GM18520 (cell line): ENCODE measurements at regions not wholly inside any gene's neighbourhood (a gene's known extent, or its start where the extent isn't known, plus 50 kb on each side); places are given as distances from the start of the nearest gene placed in this dataset.
"Not testable (repeated sequence)": the region's sequence is repeated elsewhere in the genome, so short reads cannot be mapped to it uniquely, and the experiment has no call there.

Source experiments
- ATAC-seq: cut with Tn5 transposase; IDR thresholded peaks from one replicate; pipeline ENCODE4 v1.9.1; 2021; ENCODE audit not compliant: unreplicated experiment

DNA sequence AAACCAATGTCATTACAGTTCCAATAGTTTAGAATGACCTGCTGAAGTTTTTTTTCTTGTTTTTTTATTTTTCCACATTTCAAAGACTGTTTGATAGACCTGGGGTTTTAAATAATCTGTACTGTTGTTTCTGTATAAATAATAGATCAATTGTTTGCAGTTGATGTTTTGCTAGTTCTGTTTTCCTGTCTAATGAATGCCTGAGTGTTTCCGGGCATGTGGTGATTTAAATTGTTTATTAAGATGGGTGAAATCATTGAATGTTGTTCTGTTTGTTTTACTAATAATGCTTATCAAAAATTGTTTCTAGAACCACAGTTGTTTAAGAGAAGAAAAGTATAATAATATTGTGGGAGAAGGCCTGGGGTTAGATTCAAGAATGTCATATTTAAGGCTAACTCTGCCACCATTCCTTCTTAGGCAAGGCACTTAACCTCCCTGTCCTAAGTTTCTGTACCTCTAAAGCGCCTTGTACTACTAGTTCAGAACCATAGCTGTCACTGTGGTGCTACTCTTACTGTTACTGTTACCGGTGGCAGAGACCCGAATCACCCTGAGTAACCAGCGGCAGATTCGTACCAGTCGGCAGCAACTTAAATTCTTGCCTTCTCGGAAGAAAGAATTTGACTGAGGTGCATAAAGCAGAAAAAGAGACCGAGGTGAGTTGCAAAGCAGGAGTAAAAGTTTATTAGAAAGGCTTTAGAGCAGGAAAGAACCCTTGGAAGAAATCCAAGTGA is 1014.1 kb downstream of the REEP3 start:
- no peak for ATAC-seq

DNA sequence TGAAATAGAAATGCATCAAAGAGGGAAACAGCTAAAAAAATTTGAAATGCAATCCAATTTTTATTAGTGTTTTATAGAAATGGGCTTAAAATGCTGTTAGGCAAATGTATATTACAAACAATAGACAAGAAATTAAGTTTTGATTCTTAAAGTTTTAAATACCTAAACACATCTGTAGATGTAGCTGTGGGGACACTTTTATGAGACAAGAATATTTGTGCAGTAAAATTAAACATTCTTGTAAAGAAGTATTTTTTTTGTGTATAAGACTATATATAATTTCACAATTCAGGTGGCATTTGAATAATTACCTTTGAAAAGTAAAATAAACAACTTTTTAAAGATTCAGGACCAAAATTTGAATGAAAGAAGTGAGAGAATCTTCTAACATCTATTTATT is 1015.9 kb downstream of the REEP3 start:
- no peak for ATAC-seq

DNA sequence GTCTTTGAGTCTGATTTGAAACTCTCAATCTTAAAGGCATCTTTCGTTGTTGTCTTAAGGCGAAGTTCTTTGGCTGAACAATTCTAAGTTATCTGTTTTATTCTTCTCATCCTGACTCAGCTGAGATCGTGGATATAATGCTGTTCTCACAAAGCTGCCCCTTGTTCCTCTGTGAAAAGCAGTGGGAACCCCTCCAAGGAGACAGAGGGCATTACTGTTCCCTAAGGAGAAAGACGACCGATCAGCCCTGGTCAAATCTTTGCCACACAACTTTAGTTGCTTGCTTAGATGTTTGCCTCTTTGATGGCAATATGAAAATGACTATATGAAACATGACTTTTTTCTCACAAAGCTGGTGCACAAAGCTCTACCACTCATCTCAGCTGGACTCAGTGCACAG is 1016.7 kb downstream of the REEP3 start:
- ATAC-seq, result no peak

DNA sequence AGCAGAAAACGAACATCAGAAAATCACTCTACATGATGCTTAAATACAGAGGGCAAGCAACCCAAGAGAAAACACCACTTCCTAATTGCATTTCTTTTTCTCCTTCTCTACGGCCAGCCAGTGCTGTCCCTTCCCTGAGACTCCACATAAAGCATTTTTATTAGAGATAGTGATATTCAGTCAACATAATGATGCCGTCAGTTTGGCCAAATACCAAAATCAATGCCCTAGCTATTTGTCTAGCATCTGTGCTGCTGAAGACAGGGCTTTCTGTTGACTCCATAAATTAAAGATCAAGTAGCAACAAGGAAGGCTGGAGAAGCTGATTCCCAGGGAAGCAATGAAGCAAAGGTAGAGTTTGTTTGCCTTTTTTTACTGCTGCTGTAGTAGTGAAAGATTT is 1024.9 kb downstream of the REEP3 start:
- ATAC-seq, result no peak

DNA sequence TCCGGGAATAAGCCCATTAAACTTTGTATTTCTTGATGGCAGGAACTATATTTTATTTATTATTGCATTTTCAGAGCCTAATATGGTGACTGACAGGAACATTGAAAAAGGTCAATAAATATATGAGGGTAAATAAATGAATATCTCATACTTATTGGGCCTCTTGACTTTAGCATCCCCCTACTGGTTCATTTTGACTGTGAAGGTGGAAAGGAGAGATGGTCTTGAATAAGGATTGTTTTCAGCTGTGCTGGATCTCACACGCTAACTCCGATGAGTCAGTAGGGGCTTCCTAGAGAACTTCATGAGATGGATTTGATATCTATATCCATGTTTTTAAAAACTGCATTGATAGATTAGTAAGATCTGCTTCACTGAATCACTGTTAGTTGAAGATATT is 1026.0 kb downstream of the REEP3 start:
- ATAC-seq, result no peak

DNA sequence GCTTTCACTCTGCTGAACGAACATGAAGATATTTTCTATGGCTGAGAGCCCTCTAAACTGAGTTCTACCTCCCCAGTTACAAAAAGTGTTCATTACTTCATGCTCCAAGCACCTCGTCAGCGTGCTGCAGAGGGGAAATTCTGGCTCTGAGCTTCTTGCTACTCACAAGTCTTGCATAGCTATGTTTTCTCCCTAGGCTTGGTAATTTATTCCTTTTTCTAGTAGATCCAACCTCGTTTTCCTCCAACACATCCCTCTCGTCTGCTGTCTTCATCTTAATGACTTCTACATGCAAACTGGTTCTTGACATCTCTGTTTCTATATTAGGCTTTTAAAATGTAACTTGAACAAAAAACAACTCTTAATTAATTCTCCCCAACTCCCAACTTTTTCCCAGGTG is 1034.5 kb downstream of the REEP3 start:
- no peak for ATAC-seq

DNA sequence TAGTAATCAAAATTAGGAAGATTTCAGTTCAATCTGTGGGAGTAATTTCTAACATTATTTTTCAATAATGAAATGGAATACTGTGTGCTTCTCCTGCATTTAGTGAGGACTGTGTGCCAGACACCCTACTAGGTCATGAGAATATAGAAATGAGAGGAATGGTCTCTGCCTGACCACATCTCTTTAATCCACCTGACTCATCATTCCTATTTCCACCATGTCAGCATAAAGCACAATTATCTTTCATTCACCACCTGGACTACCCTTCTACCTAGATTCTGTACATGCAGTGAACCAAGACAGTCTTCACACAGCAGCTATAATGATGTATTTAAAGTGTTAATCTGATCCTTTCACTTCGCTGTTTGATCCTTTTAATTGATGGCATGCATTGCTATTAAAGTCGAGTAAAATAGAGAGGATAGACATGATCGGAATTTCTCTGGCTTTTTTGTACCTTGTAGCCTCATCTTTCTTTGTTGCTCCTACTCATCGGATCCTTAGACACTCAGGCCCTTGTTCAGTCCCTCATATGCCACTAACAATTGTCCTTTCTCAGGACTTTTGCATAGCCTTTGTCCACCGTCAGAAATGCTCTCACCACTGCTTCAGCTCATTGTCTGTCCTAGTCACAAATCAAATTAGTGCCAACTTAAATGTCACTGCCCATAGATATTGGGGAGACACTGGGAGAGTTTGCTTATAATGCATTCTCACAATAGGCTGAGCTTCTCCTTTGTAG is 1037.1 kb downstream of the REEP3 start:
- ATAC-seq, result no peak

DNA sequence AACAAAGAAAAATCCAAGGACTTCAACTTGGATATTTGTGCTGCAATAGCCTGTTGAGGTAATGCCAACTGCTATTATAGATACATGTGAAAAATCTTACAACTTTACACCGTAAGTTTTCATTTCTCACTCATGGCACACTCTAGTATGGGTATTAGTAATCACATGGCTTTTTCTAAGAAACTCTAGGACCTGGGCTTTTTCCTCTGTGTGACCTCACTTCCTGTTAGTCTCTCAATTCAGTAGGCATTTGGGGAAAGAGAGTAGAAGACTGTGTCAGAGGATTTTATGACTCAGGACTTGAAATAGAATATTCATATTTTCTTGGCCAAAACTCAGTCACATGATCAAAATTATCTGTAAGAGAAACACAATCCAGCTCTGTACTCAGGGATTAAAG is 1049.9 kb downstream of the REEP3 start:
- ATAC-seq, result no peak

DNA sequence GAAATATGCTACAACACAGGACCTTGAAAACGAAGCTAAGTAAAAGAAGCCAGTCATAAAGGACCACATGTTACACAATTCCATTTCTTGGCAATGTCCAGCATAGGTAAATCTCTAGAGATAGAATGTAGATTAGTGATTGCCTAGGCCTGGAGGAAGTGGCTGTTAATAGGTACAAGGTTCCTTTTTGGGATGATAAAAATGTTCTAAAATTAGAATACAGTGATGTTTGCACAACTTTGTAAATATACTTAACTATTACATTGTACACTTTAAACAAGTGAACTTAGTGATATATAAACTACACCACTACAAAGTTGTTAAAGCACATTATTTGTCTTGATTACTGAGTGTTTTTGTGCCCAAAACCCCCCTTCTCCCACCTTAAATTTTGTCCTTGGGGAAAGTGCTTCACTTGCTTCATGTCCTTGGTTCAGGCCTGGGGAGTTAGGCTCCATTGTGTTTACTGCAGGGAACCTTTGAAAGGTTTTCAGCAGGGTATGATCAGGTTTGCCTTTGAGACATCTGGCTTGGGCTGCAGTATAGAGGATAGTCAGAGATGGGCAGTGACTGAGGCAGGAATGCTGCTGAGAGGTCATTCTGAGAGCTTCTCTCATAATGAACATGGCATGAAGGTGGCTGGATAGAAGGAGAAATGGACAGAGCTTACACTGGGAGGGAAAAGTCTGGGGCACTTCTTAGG is 1052.6 kb downstream of the REEP3 start:
- ATAC-seq, result no peak

DNA sequence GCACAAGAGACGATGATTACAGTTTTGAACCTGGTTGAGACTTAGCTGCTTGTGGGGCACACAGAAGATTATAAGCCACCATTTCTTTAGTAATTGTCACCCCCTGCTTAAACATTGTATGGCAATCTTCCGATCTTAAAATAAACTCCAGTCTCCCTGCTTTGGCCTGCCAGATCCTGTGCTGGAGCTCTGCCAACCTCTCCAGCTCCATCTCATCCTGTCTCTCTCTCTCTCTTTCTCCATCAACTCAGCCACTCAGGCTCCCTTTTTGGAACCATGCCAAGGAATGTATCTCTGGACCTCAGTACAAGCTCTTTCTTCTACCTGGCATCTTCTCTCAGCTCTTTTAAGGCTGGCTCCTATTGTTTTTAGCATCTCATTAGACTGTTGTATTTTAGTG is 1053.2 kb downstream of the REEP3 start:
- no peak for ATAC-seq

DNA sequence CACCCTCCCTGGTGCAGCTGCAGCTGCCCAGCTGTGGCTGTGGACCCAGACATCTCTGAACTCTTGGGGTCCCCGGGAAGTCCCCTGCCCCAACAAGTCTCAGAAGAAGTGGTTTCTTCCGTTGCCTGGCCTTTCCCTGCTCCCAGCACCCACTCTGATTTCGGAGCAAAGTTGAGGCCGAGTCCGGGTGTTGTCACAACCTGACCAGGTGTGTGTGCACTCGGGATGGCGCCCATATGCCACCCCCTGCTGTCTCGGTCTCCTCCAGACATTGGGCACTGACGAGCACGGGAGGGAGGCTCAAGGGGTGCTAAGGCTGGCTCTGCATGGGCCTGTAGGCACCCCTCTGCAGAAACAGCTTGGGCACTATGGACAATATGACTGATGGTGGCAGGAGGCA is 1055.3 kb downstream of the REEP3 start:
- ATAC-seq, result no peak

DNA sequence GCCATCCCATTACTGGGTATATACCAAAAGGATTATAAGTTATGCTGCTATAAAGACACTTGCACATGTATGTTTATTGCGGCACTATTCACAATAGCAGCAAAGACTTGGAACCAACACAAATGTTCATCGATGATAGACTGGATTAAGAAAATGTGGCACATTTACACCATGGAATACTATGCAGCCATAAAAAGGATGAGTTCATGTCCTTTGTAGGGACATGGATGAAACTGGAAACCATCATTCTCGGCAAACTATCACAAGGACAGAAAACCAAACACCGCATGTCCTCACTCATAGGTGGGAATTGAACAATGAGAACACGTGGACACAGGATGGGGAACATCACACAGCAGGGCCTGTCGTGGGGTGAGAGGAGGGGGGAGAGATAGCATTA is 1057.6 kb downstream of the REEP3 start:
- ATAC-seq, result not testable (repeated sequence)

DNA sequence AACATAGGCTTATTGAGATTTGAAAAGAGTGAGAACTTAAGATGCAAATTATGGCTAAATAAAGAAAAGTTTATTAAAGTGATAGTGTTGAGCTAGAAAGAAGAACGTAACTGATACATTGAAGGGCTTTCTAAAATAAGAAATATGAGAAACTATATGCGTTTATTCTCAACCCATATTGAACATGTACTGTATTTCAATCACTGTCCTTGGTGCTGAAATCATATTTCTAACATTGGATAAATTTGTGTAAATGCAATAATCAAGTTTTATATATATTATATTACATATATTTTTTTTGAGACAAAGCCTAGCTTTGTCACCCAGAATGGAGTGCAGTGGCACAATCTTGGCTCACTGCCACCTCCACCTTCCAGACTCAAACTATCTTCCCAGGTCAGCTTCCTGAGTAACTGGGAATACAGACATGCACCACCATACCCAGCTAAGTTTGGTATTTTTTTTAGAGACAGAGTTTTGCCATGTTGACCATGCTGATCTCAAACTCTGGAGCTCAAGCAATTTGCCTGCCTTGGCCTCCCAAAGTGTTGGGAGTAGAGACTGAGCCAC is 1065.8 kb downstream of the REEP3 start:
- no peak for ATAC-seq

DNA sequence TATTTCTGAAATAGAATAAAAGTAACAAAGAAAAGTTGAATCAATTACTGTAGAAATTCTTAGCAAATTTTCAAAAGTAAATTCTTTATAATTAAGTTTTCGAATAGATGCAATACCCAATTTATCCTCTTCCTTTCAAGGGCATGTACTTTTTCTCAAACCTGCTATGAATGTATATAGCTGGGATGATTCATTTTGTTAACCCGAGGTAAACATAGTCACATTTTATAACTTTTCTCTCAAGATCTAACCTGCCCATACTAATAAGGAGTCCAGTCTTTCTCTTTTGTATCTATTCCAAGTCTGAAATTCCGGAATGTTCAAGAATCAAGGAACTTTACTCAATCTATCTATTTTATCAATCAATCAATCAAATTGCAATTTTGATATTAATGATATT is 1072.9 kb downstream of the REEP3 start:
- ATAC-seq, result no peak

DNA sequence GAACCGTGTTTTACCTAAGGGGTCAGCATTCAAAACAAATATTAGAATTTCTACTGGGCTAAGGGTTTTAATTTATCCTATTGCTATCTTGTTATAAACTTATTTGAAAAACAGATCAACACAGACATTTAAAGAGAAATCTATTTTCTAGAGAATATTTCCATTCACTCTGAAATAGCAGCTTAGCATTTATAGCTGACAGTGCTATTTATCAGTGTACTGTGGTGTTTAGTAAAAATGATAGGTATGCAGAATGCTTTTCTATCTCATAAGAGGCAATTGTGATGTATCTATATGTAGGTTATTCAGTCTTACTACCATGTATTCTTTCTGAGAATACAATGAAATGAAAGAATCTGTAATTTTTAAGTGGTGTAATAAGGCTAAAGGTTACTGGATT is 1077.4 kb downstream of the REEP3 start:
- no peak for ATAC-seq

DNA sequence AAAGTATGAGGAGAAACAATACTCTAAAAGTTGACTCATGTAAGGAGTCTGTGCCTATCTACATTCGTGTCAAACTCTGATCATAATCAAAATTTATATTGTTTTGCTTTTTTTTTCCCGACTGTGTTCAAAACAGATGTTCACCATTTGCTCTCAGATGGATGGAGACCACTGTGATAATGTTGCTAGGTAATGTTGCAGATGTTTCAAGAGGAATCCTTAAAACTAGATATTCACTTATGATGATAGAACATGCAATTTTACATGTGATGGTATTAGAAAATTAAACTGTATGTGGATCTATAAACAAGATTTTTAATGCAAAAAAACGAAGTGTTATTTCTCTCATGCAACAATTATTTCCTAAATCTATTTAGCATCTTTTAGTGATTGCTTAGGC is 1080.1 kb downstream of the REEP3 start:
- ATAC-seq, result no peak

DNA sequence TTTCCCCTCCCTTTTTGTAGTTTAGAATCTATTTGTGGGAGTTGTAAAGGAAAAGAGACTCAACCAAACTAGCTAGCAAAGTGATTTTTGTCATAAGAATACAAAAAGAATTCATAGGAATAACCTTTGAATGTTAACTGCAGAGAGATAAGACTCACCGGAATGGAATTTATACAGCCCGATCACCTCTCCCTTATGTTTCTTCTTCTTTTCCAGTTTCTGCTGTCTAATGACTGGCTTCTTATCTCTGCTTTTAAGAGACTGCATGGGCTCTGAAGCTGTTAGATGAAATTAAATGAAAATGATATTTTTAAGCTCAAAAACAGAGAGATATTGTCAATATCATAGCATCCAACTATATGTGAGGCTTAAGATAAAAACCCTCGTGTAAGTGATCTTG is 1095.9 kb downstream of the REEP3 start:
- ATAC-seq, result no peak

DNA sequence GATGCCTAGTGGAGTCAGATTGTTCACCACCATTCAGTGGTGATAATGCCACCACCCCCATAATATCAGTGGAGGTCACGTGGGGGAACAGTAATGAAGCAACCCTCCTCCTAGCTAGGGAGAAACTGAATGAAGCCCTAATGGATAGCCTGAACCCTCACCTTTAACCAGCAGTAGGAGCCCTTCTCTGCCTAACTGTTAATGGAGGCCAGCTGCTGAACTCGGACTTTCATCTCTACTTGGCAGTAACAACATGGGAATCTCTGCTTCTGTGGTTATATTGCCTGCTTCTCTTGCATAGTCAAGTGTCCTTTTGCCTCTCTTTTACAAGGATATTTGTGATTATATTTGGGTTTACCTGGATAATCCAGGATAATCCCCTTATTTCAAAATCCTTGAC is 1097.9 kb downstream of the REEP3 start:
- ATAC-seq, result no peak

DNA sequence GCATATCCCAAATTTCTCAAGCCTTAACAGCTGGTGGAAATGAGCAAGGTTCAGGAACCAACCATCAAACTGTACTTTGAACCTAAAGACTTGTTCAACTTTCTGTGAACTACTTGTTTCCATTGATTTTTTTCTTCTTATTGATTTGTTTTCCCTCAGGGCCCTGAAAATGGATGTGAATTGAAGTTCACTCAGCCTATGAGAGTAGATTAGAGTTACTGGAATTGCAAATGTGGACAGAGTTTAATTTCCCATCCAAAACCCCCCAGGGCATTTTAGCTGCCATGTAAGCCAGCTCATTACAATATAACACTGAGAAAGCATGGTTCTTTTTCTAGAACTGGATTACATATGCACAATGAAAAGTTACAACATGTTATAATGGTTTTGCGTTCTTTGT is 1105.7 kb downstream of the REEP3 start:
- ATAC-seq, result no peak

DNA sequence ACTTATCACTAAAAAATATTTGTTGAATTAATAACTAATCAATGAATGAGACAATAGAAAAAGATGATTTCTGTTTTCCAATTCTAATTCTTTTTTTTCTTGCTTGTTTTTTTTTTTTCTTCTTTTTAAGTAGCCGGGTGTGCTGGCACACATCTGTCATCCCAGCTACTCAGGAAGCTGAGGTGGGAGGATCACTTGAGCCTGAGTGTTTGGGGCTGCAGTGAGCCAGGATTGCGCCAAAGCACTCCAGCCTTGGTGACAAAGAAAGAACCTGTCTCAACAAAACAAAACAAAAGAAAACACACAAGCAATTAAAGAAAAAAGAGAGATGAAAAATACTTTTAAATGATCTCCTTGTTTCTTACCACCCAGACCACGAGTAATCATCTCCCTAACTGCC is 1109.3 kb downstream of the REEP3 start:
- no peak for ATAC-seq

DNA sequence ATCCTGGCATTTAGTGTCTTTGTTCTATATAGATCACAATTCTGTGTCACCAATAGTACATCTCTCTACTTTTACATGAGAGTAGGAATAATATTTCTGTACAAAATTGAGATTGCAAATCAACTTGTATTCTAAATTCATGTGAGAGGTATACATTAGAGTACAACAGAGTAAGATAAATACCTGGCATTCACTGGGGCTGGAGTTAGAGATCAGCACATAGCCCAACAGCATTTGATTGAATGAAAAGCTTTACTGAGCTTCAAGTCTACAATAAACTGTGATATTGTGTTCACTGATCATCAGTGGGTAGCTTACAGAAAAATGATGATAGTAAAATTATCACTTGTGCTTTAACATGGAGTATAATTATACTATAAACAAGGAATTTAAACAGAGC is 1114.7 kb downstream of the REEP3 start:
- ATAC-seq, result no peak

DNA sequence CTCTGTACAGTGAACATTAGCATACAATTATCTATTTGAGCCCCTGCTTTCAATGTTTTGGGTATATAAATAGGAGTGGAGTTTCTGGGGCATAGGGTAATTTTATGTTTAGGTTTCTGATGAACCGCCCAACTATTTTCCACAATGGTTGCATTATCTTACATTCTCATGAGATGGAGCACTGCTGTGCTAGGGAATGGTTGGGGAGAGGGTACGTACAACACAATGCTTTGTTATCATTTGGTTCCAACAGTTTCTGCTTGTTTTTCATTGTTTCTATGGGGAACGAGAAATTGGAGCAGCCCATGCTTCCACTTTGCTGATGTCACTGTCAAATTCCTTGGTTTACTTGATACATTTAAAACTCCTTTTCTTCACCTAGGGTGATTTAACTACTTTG is 1115.3 kb downstream of the REEP3 start:
- ATAC-seq, result no peak
